Brain microvascular endothelial cell (primary cell): ENCODE measurements at regions not wholly inside any gene's neighbourhood (a gene's known extent, or its start where the extent isn't known, plus 50 kb on each side); places are given as distances from the start of the nearest gene placed in this dataset.
"Not testable (repeated sequence)": the region's sequence is repeated elsewhere in the genome, so short reads cannot be mapped to it uniquely, and the experiment has no call there.

ENCODE experiments used
- DNase-seq: peaks from one replicate; pipeline ENCODE4 v3.0.0-alpha.2; 2020
- H3K27ac ChIP-seq: fragments of 250-450 bp; sonication (Bioruptor Pico); 2 replicates; pipeline ENCODE4 v1.5.1; 2020; ENCODE audit warnings: mild to moderate bottlenecking, moderate library complexity
- H3K27me3 ChIP-seq: fragments of 250-450 bp; sonication (Bioruptor Pico); replicated peaks from 2 replicates; pipeline ENCODE4 v1.5.1; 2020; ENCODE audit warnings: mild to moderate bottlenecking
- H3K36me3 ChIP-seq: fragments of 250-450 bp; sonication (Bioruptor Pico); replicated peaks from 2 replicates; pipeline ENCODE4 v1.5.1; 2020; ENCODE audit warnings: mild to moderate bottlenecking
- H3K4me3 ChIP-seq: 2 replicates; pipeline ENCODE4 v1.5.1; 2011; ENCODE audit warnings: low read depth, mild to moderate bottlenecking, control low read depth, low read length, moderate library complexity
- CTCF ChIP-seq: IDR thresholded peaks from 2 replicates; pipeline ENCODE4 v1.5.1; 2011; ENCODE audit warnings: low read depth, mild to moderate bottlenecking, moderate library complexity, low read length, control low read depth, inconsistent platforms; ENCODE audit errors: missing control alignments
- in situ Hi-C: cut with HindIII; loops from 2 replicates; pipeline ENCODE4 v1.10.0; 2017; ENCODE audit warnings: low sequenced_read_pairs, low pct_ligation_motif_present

GRCh38 chr20:19129306-19129705 is 83.1 kb upstream of the SLC24A3 start:
- H3K4me3 ChIP-seq: no peak overlapping the region
- DNase-seq: no peak
- TF ChIP-seq CTCF: no peak
- no peak overlapping the region for H3K27ac ChIP-seq
- H3K27me3 ChIP-seq: no peaks in the 10 kb centered on the region
- in situ Hi-C loops: no loop called here
- no peaks in the 10 kb centered on the region for H3K36me3 ChIP-seq

GRCh38 chr20:19129976-19130612 is 82.3 kb upstream of the SLC24A3 start:
- H3K27ac ChIP-seq: no peak overlapping the region
- no peaks in the 10 kb centered on the region for H3K27me3 ChIP-seq
- no peaks in the 10 kb centered on the region for H3K36me3 ChIP-seq
- in situ Hi-C loops: no loop called here
- no peak overlapping the region for H3K4me3 ChIP-seq
- no peak for DNase-seq
- TF ChIP-seq CTCF: no peak

GRCh38 chr20:19130613-19130984 is 81.8 kb upstream of the SLC24A3 start:
- Histone ChIP-seq H3K4me3 (no peak overlapping the region), H3K36me3 (no peaks in the 10 kb centered on the region), H3K27ac (no peak overlapping the region), H3K27me3 (no peaks in the 10 kb centered on the region)
- no peak for TF ChIP-seq CTCF
- DNase-seq: no peak
- in situ Hi-C loops: no loop called here

- in situ Hi-C loops: no loop called here
- no peak for DNase-seq
- no peak overlapping the region for H3K27ac ChIP-seq
- H3K36me3 ChIP-seq: no peaks in the 10 kb centered on the region
- H3K27me3 ChIP-seq: no peaks in the 10 kb centered on the region
- H3K4me3 ChIP-seq: no peak overlapping the region
- no peak for TF ChIP-seq CTCF
These were observed 74.8 kb upstream of the SLC24A3 start for GRCh38 chr20:19137641-19138040.

- Histone ChIP-seq H3K27me3 (no peaks in the 10 kb centered on the region), H3K27ac (no peak overlapping the region), H3K36me3 (no peaks in the 10 kb centered on the region), H3K4me3 (no peak overlapping the region)
- no peak for TF ChIP-seq CTCF
- in situ Hi-C loops: no loop called here
- DNase-seq: no peak
These were observed 73.7 kb upstream of the SLC24A3 start for GRCh38 chr20:19138758-19139157.

GRCh38 chr20:19139584-19139983 is 72.9 kb upstream of the SLC24A3 start:
- H3K27ac ChIP-seq, H3K27me3 ChIP-seq, DNase-seq, in situ Hi-C loops, H3K4me3 ChIP-seq, H3K36me3 ChIP-seq: not testable (repeated sequence)
